Nucleus accumbens (tissue), 56 donors: ENCODE measurements at regions not wholly inside any gene's neighbourhood (a gene's known extent, or its start where the extent isn't known, plus 50 kb on each side); places are given as distances from the start of the nearest gene placed in this dataset.

Experiments used
- DNase-seq, 56 donors: peaks; one replicate each; lab custom pipeline; 2025; lab: John Stamatoyannopoulos, UW

DNA sequence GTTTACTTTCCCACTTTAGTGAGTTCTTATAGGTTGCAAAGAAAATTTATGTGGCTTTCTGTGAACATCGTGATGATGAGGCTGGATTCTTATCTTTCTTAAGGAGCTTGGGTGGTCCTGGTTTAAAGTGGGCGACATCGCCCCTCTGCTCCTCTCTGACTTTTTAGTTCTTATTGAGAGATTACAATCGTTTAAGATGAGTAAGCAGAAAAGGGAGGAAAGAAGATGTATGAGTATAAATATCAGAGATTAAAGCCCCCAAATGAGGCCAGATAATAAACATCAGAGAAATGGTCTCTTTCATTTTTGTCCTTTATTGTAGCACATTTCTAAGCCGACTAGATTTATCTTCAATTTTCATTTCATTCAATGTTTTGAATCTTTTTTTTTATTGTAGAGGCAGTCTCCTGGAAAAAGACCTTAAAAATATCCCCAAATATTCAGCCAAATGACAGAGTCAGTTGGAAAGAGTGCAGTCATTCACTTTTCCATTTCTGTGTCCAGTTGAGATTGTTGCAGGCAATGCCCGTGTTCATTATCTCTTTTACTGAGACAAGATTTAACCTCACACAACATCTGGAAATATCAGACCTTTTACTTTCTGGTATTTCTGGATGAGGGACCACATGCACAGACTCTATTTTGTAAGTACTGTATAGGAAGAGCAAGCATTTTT, 62.0 kb upstream of the PDE7B start:
- no peak for DNase-seq

DNA sequence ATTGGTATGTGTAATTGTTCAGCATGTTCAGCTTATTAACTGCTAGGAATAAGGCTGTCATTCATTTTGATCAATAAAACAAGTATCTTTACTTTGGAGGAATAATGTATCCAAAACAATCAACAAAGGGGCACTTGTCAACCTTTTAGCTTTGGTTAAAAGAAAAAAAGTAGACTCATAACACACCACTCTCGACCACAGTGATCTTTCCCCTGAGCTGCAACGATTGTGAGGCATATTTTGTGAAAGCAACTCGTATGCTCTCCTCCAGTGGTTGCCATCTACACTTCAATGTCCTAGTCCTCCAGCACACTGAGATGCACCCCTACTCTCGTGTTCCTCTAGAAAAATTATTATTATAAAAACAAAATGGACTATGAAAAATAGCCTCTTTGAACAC, 60.1 kb upstream of the PDE7B start:
- DNase-seq: no peak

DNA sequence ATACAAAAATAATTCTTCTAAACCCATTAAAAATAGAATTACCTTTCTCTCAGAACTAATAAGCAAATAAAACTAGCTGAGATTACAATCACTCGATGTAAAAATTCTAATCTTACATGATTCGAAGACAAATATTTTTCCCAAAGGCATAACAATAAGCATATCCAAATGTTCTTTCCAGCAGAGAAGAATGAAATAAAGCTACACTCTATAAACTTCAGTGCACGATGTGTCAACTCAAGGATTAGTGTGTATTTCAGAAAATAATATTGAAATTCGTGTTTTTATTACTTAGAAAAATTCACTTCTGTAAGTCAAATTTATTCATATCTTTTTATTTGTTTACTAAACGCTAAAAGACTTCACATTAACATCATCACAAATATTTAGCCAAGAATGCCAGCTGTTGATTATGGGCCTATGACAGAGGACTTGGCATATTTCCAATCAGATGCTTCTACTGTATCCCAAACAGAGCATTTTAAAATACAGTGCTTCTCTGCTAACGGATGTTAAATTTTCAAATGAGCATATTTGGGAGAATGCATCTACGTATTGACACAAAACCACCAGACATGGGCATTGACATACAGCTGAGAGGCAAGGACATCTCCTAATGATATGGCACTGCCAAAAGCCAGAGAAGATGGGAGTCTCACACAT, 54.7 kb upstream of the PDE7B start:
- no peak for DNase-seq

DNA sequence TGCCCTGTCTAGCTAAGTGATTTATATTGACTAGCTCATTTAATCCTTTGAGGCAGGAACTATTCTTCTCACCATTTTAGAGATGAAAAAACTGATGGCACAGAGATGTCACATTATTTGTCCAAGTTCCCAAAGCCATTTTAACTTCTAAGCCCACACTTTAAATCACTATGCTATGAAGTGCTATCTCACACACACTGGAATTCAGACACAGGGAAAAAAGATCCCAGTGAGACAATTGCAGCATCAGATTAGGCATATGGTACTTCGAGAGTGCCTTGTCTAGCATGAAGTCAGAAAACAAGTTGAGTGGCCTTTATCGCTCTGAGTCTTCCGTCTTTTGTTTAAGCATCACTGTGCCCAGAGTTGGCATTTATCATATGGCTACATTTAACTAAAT, 54.1 kb upstream of the PDE7B start:
- DNase-seq: no peak

DNA sequence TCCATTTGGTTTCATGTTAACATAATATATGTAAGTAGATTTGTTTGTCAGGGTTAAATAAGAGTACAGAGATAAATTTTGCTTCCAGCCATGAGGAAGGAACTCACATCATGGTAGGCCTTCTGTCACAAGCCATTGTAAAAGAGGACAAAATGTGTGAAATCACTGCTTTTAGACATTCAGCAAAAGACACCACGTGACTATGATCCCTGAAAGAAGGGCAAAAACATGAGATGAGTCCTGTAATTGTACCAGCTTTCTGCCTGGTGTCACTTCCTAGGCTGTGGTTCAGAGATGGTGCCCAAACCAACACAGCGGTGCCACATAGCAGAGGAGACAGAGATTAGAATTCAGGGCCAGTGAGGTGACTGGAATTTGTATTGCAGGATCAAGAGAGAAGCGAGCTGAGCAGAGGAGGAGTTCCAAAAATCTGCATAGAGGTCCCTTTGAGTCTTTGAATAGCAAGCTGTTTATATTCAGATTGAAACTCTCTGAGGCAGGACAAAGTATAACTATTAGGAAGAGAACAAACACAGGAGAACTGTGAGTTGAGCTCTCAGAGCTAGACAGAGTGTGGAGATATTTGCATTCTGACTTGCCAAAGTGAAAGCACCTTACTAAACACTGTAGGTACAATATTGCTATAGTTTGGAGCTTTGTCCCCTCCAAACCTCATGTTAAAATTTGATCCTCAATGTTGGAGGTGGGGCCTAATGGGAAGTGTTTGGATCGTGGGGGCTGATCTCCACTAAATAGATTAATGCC, 52.6 kb upstream of the PDE7B start:
- no peak for DNase-seq
